WERI-Rb-1 (cell line): ENCODE measurements at regions not wholly inside any gene's neighbourhood (a gene's known extent, or its start where the extent isn't known, plus 50 kb on each side); places are given as distances from the start of the nearest gene placed in this dataset.

ENCODE experiments used
- DNase-seq: peaks from one replicate; pipeline ENCODE4 v3.0.0-alpha.2; 2020
- H3K27ac ChIP-seq: fragments of 250-450 bp; sonication (Bioruptor Pico); 2 replicates; pipeline ENCODE4 v1.5.1; 2020; ENCODE audit warnings: mild to moderate bottlenecking, moderate library complexity
- H3K27me3 ChIP-seq: fragments of 250-450 bp; sonication (Bioruptor Pico); 2 replicates; pipeline ENCODE4 v1.5.1; 2021; ENCODE audit warnings: mild to moderate bottlenecking, low read depth, moderate library complexity; ENCODE audit not compliant: insufficient read depth, severe bottlenecking
- H3K36me3 ChIP-seq: fragments of 250-450 bp; sonication (Bioruptor Pico); 2 replicates; pipeline ENCODE4 v1.5.1; 2020; ENCODE audit warnings: mild to moderate bottlenecking, moderate library complexity
- H3K4me3 ChIP-seq: 2 replicates; pipeline ENCODE4 v1.5.1; 2011; ENCODE audit warnings: low read depth, mild to moderate bottlenecking, control low read depth, low read length
- H3K9me3 ChIP-seq: fragments of 250-450 bp; sonication (Bioruptor Pico); 2 replicates; pipeline ENCODE4 v1.5.1; 2021; ENCODE audit warnings: mild to moderate bottlenecking, moderate library complexity; ENCODE audit not compliant: severe bottlenecking
- TF ChIP-seq, protein P1 (sequence below): IDR thresholded peaks from 2 replicates; pipeline ENCODE4 v1.5.1; 2011; ENCODE audit warnings: low read depth, mild to moderate bottlenecking, control low read depth, inconsistent platforms, low read length

DNA sequence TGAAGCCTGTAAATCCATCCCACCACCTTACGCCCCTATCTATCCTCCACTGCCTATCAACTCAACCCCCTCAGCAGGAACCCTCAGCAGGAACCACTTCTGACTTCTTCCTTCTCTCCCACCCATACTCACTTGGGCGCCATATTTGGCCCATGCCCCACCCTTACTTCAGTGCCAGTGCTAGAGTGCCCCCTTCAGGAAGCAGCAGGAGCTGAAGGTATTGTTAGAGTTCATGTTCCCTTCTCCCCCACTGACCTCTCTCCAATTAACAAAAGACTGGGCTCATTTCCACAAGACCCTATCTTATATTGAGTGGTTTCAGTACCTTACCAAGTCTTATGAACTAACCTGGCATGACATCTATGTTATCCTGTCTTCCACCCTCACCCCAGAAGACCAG is 363.1 kb upstream of the SLIT2 start:
- DNase-seq = peak; percentile 40
- Histone ChIP-seq H3K9me3 (no peaks in the 10 kb centered on the region), H3K27me3 (no peaks in the 10 kb centered on the region), H3K27ac (no peak overlapping the region), H3K4me3 (no peak overlapping the region), H3K36me3 (no peaks in the 10 kb centered on the region)
- TF ChIP-seq, protein P1, sequence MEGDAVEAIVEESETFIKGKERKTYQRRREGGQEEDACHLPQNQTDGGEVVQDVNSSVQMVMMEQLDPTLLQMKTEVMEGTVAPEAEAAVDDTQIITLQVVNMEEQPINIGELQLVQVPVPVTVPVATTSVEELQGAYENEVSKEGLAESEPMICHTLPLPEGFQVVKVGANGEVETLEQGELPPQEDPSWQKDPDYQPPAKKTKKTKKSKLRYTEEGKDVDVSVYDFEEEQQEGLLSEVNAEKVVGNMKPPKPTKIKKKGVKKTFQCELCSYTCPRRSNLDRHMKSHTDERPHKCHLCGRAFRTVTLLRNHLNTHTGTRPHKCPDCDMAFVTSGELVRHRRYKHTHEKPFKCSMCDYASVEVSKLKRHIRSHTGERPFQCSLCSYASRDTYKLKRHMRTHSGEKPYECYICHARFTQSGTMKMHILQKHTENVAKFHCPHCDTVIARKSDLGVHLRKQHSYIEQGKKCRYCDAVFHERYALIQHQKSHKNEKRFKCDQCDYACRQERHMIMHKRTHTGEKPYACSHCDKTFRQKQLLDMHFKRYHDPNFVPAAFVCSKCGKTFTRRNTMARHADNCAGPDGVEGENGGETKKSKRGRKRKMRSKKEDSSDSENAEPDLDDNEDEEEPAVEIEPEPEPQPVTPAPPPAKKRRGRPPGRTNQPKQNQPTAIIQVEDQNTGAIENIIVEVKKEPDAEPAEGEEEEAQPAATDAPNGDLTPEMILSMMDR = peak; percentile 60

DNA sequence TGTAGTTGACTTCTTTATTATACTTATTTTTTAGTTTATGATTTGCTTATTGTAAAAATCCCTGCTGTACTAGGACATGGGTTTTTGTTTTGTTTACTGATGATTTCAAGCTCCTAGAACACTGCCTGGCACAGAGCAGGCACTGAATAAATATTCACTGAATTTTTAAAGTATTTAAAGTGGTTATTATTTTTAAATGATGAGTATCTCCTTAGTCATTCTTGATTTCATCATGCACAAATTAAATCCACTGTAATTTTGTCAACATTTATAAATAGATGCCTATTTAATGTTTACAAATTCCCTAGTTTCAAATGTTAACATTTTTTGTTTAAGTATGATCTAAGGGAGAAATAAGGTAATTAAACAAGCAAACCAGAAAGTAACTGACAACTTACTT is 367.9 kb upstream of the SLIT2 start:
- no peaks in the 10 kb centered on the region for H3K36me3 ChIP-seq
- DNase-seq = no peak
- H3K27ac ChIP-seq = no peak overlapping the region
- TF ChIP-seq, protein P1 = no peak
- H3K4me3 ChIP-seq = no peak overlapping the region
- H3K9me3 ChIP-seq = no peaks in the 10 kb centered on the region
- no peaks in the 10 kb centered on the region for H3K27me3 ChIP-seq

DNA sequence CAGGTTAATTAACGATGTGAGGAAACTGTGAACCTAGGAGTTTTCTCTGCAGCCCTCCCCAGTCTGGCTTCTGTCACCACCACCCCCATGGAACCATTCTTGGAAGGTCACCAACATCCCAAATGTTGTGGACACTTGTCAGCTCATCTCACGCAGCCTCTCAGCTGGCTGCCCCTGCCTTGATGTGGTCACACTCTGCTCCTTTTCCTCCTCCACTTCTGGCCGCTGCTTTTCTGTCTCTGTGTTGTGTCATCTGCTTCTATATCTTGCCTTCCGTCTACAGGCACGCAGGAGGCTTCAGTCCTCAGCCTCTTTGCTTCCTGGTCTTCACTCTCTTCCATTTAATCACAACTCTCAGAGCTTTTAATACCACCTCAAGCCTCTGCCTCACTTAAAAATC is 371.5 kb upstream of the SLIT2 start:
- Histone ChIP-seq H3K4me3 (no peak overlapping the region), H3K27ac (no peak overlapping the region), H3K27me3 (no peaks in the 10 kb centered on the region), H3K36me3 (no peaks in the 10 kb centered on the region), H3K9me3 (no peaks in the 10 kb centered on the region)
- TF ChIP-seq, protein P1 = no peak
- no peak for DNase-seq

DNA sequence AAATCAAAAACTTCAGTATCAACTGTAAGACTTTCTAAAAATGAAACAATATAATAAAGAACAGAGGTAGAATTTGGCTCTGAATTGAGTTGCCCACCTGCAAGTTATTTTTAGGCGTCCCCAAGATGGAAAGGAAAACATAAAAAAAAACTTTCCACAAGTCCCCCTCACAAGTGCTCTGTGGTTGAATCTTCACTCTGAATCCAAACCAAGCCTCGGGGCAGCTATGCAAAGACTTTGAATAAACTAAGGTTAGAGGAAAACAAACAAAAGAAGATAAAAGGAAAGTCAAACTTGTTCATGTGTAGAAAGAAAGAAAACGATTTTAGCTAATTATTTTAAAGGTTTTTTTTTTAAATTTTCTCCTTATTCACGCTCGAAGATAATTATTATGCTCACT is 372.4 kb upstream of the SLIT2 start:
- Histone ChIP-seq H3K36me3 (no peaks in the 10 kb centered on the region), H3K27ac (no peak overlapping the region), H3K9me3 (no peaks in the 10 kb centered on the region), H3K27me3 (no peaks in the 10 kb centered on the region), H3K4me3 (no peak overlapping the region)
- TF ChIP-seq, protein P1 = no peak
- DNase-seq = no peak

DNA sequence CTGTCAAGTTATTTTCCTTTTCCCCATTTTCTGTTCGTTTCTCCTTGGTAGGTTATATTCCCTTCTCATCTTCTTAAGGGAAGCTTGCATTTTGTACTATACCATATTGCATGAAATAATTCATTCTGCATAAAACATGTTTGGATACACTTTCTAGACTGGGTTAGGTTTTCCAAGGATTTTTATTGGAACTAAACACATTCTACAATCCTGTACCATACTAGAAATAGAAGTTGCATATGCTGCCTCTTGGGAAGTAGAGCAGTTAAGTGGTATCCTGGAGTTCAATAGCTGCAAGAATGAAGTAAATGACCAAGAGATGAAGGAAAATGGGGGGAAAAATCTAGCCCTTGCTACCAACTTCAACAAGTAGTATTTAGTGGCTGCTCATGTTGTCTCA is 393.7 kb upstream of the SLIT2 start:
- Histone ChIP-seq H3K27me3 (no peaks in the 10 kb centered on the region), H3K36me3 (no peaks in the 10 kb centered on the region), H3K27ac (no peak overlapping the region), H3K9me3 (no peaks in the 10 kb centered on the region), H3K4me3 (no peak overlapping the region)
- TF ChIP-seq, protein P1 = no peak
- DNase-seq = no peak

DNA sequence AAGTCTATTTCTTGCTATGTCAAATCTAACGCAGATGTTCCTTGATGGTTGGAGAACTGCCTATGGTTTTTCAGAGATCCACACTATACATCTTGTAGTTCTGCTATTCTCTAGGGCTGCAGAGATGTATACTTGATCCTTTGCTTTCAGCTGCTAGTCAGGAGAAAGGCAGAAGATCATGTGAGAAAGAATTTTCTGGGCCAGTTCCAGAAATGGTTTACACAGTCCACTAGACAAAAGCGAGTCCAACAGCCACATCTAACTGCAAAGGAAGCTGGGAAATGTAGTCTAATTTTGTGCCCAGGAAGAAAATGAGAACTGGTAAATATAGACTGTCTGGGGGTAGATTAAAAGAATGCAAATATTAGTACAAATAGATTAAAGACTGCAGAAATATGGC is 394.3 kb upstream of the SLIT2 start:
- TF ChIP-seq, protein P1 = no peak

More for the DNA sequence above, 394.3 kb upstream of the SLIT2 start:
- Histone ChIP-seq H3K9me3 (no peaks in the 10 kb centered on the region), H3K27ac (no peak overlapping the region), H3K27me3 (no peaks in the 10 kb centered on the region), H3K4me3 (no peak overlapping the region), H3K36me3 (no peaks in the 10 kb centered on the region)
- DNase-seq = no peak
